Right atrium auricular region (tissue), 2 donors: ENCODE measurements at regions not wholly inside any gene's neighbourhood (a gene's known extent, or its start where the extent isn't known, plus 50 kb on each side); places are given as distances from the start of the nearest gene placed in this dataset.

Experiments
- DNase-seq: peaks from one replicate; pipeline ENCODE4 v3.0.0-alpha.2; 2019; ENCODE audit warnings: low spot score
- H3K27ac ChIP-seq, 2 donors: fragments of 200-600 bp; sonication (generic); 1 replicate in 1 of 2; 2 replicates in 1 of 2; pipeline ENCODE4 v1.5.1; 2016 to 2019
- H3K27me3 ChIP-seq, 2 donors: fragments of 200-600 bp; sonication (generic); one replicate each; pipeline versions ENCODE4 v1.5.1 to v1.6.0; 2017 to 2019
- H3K36me3 ChIP-seq: fragments of 200-600 bp; sonication (generic); one replicate; pipeline ENCODE4 v1.5.1; 2016
- H3K4me1 ChIP-seq, 2 donors: fragments of 200-600 bp; sonication (generic); one replicate each; pipeline versions ENCODE4 v1.5.1 to v1.6.0; 2017 to 2019
- H3K4me3 ChIP-seq, 2 donors: fragments of 200-600 bp; sonication (generic); 1 replicate in 1 of 2; 2 replicates in 1 of 2; pipeline ENCODE4 v1.5.1; 2017 to 2019; ENCODE audit warnings: mild to moderate bottlenecking in 1 of 2, moderate library complexity in 1 of 2
- H3K9me3 ChIP-seq, 2 donors: fragments of 200-600 bp; sonication (generic); one replicate each; pipeline ENCODE4 v1.5.1; 2019
- CTCF ChIP-seq, 2 donors: fragments of 200-600 bp; sonication (generic); IDR thresholded peaks; one replicate each; pipeline ENCODE4 v1.5.1; 2019; ENCODE audit warnings: antibody characterized with exemption in 2 of 2

- no peak for DNase-seq
- H3K9me3 ChIP-seq, result peaks cover 3 to 5% of the 10 kb centered on the region in 2 donors
- H3K27me3 ChIP-seq, result no peaks in the 10 kb centered on the region
- no peak overlapping the region for H3K4me3 ChIP-seq
- H3K4me1 ChIP-seq, result peaks cover 0 to 4% of the 10 kb centered on the region in 2 donors
- peak overlapping the region; percentile 33 to 46 for H3K27ac ChIP-seq
- H3K36me3 ChIP-seq, result no peaks in the 10 kb centered on the region
- no peak for TF ChIP-seq CTCF (IDR thresholded peaks at IDR 0.05)
These were observed 908.0 kb downstream of the QKI start for GRCh38 chr6:164322533-164322932.

DNA sequence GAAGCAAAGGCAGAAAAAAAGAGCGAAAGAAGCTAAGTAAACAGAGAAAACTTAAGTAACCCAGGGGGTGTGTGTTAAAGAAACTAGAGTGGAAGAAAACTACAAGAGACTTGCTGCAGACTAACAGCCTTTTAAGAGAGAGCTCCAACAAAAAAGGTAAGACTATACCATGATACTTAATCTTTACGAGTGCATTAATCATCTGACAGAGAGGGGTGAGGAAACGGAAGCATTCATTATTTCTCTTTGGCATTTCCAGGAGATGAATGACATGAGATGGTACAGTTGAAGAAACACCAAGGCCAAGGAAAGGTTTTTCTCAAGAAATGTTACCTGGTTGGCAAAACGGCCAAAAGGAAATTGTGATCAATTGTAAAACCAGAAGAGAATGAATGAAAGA, 906.8 kb downstream of the QKI start:
- no peak overlapping the region for H3K27ac ChIP-seq
- no peaks in the 10 kb centered on the region for H3K27me3 ChIP-seq
- peaks cover 0 to 4% of the 10 kb centered on the region in 2 donors for H3K4me1 ChIP-seq
- no peaks in the 10 kb centered on the region for H3K36me3 ChIP-seq
- H3K4me3 ChIP-seq, result no peak overlapping the region
- no peak for DNase-seq
- no peak for TF ChIP-seq CTCF (IDR thresholded peaks at IDR 0.05)
- H3K9me3 ChIP-seq, result peaks cover 3 to 5% of the 10 kb centered on the region in 2 donors

DNA sequence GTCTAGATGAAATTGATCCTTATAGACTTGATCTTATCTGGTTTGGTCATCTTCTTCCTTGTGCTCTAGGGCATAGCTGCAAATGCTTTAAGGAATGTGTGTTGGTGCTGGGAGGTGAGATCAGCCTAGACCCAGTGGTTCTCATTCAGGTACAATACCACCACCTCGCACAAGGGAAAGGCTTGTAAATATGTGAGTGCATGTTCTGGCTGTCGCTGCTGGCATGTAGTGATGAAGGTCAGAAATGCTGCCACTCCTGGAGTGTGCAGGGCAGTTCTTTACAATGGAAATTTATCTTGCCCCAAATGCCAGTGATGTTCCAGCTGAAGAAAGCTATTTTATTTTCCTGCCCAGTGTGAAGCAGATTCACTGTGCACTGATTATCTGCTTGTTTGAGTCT, 900.9 kb downstream of the QKI start:
- Histone ChIP-seq H3K9me3 (peaks cover 5% of the 10 kb centered on the region in 2 donors), H3K36me3 (no peaks in the 10 kb centered on the region), H3K27me3 (no peaks in the 10 kb centered on the region), H3K27ac (no peak overlapping the region), H3K4me1 (no peaks in the 10 kb centered on the region), H3K4me3 (no peak overlapping the region)
- TF ChIP-seq CTCF (IDR thresholded peaks at IDR 0.05), result no peak
- no peak for DNase-seq

- no peak overlapping the region for H3K27ac ChIP-seq
- H3K4me1 ChIP-seq, result no peaks in the 10 kb centered on the region
- no peaks in the 10 kb centered on the region for H3K36me3 ChIP-seq
- no peaks in the 10 kb centered on the region for H3K27me3 ChIP-seq
- peaks cover 0 to 19% of the 10 kb centered on the region in 2 donors for H3K9me3 ChIP-seq
- no peak for TF ChIP-seq CTCF (IDR thresholded peaks at IDR 0.05)
- no peak for DNase-seq
- no peak overlapping the region for H3K4me3 ChIP-seq
These were observed 893.8 kb downstream of the QKI start for GRCh38 chr6:164308339-164308738.

DNA sequence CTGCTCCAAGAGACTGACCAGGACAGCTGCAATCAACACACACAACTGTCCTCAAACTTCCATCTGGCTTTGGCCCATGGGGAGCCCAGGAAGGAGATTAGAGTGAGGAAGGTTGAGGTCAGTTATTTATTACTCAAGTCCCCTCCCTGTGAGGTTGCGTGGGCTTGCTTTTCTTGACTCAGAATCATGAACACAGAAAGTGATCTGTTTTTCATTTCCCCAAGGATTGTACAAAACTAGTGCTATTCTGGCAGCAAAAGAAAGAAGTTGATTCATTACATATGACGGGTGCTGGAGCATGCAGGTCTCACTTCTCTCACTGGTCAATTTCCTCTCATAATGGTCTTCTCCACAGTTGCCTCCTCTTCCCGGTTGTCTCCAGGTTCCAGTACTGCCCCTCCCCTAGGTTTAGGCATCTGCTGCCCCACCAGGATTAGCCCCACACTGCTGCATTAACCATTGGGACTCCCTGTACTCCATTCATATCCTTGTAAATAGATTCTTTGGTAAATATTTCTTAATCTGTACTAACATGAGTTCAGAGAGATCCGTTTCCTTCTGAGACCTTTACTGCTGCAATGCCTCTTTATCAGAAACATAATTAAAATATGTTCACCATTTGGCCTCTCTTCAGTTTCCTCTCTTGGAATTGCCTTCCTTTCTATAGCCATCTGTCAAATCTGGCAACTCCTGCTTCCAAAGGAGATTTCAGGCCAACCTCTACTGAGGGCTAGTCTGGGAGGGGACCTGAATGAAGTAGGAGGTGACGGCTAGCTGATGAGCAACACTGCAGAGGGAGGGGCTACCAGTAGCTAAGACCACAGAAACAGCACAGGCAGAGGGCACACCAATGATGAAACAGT, 888.8 kb downstream of the QKI start:
- no peaks in the 10 kb centered on the region for H3K9me3 ChIP-seq
- H3K27ac ChIP-seq, result peak overlapping the region in 1 of 2 donors; percentile 50
- peak; percentile 82 for DNase-seq
- TF ChIP-seq CTCF (IDR thresholded peaks at IDR 0.05), result no peak
- no peak overlapping the region for H3K4me3 ChIP-seq
- no peaks in the 10 kb centered on the region for H3K36me3 ChIP-seq
- H3K27me3 ChIP-seq, result no peaks in the 10 kb centered on the region
- no peaks in the 10 kb centered on the region for H3K4me1 ChIP-seq
